ENCODE measurements at regions not wholly inside any gene's neighbourhood (a gene's known extent, or its start where the extent isn't known, plus 50 kb on each side); places are given as distances from the start of the nearest gene placed in this dataset.
A peak's percentile ranks its signal among the peaks of the same experiment; 100 is the strongest.
"Not testable (repeated sequence)": the region's sequence is repeated elsewhere in the genome, so short reads cannot be mapped to it uniquely, and the experiment has no call there.

- H3K4me3 Mint-ChIP-seq (ENCODE audit: low read depth, unreplicated experiment) = peak overlapping the region; percentile 21
- CTCF ChIA-PET = no interaction called here
These were observed 205.6 kb downstream of the RTP5 start for GRCh38 chr2:242075168-242075567.

GRCh38 chr2:242075696-242076095, 206.2 kb downstream of the RTP5 start:
- BruUV-seq (replicated peaks) = no TSS peak
- Mint-ChIP-seq H3K27ac (ENCODE audit: unreplicated experiment) (peak overlapping the region; percentile 97), H3K9me3 (ENCODE audit: low read depth, unreplicated experiment) (no peaks in the 10 kb centered on the region), H3K36me3 (ENCODE audit: insufficient read depth, unreplicated experiment) (peaks cover 13% of the 10 kb centered on the region), H3K4me1 (ENCODE audit: low read depth, unreplicated experiment) (peaks cover 49% of the 10 kb centered on the region), H3K4me3 (ENCODE audit: low read depth, unreplicated experiment) (peak overlapping the region; percentile 21), H3K27me3 (ENCODE audit: unreplicated experiment) (no peaks in the 10 kb centered on the region)
- TF ChIP-seq CTCF (IDR thresholded peaks at IDR 0.05; ENCODE audit: unreplicated experiment) = no peak
- CTCF ChIA-PET = no interaction called here
- intact Hi-C loops (cut with micrococcal nuclease; ENCODE audit: unreplicated experiment) = no loop called here
- peak; percentile 61 for DNase-seq

More at GRCh38 chr2:242075168-242075567, 205.6 kb downstream of the RTP5 start:
- no TSS peak for BruUV-seq (replicated peaks)
- H3K4me1 Mint-ChIP-seq (ENCODE audit: low read depth, unreplicated experiment) = peaks cover 49% of the 10 kb centered on the region
- H3K9me3 Mint-ChIP-seq (ENCODE audit: low read depth, unreplicated experiment) = no peaks in the 10 kb centered on the region
- TF ChIP-seq CTCF (IDR thresholded peaks at IDR 0.05; ENCODE audit: unreplicated experiment) = no peak
- no peaks in the 10 kb centered on the region for H3K27me3 Mint-ChIP-seq (ENCODE audit: unreplicated experiment)
- peaks cover 15% of the 10 kb centered on the region for H3K36me3 Mint-ChIP-seq (ENCODE audit: insufficient read depth, unreplicated experiment)
- intact Hi-C loops (cut with micrococcal nuclease; ENCODE audit: unreplicated experiment) = no loop called here
- DNase-seq = no peak
- peak overlapping the region; percentile 97 for H3K27ac Mint-ChIP-seq (ENCODE audit: unreplicated experiment)

- peak overlapping the region; percentile 97 for H3K27ac Mint-ChIP-seq (ENCODE audit: unreplicated experiment)
- CTCF ChIA-PET = interaction anchor here (1.4 kb wide), 1 partner anchor 125 kb away, joined by 5 read pairs; no protein-coding TSS in a partner anchor
- peaks cover 13% of the 10 kb centered on the region for H3K36me3 Mint-ChIP-seq (ENCODE audit: insufficient read depth, unreplicated experiment)
- intact Hi-C loops (cut with micrococcal nuclease; ENCODE audit: unreplicated experiment); DNase-seq; H3K9me3 Mint-ChIP-seq (ENCODE audit: low read depth, unreplicated experiment); H3K27me3 Mint-ChIP-seq (ENCODE audit: unreplicated experiment); BruUV-seq (replicated peaks): not testable (repeated sequence)
- H3K4me3 Mint-ChIP-seq (ENCODE audit: low read depth, unreplicated experiment) = peak overlapping the region; percentile 21
- peaks cover 49% of the 10 kb centered on the region for H3K4me1 Mint-ChIP-seq (ENCODE audit: low read depth, unreplicated experiment)
These were observed 206.7 kb downstream of the RTP5 start for GRCh38 chr2:242076184-242076583.

- BruUV-seq (replicated peaks); H3K4me3 Mint-ChIP-seq (ENCODE audit: low read depth, unreplicated experiment); CTCF ChIA-PET; DNase-seq; H3K27me3 Mint-ChIP-seq (ENCODE audit: unreplicated experiment); H3K27ac Mint-ChIP-seq (ENCODE audit: unreplicated experiment); H3K9me3 Mint-ChIP-seq (ENCODE audit: low read depth, unreplicated experiment); intact Hi-C loops (cut with micrococcal nuclease; ENCODE audit: unreplicated experiment): not testable (repeated sequence)
- peaks cover 51% of the 10 kb centered on the region for H3K4me1 Mint-ChIP-seq (ENCODE audit: low read depth, unreplicated experiment)
- peaks cover 14% of the 10 kb centered on the region for H3K36me3 Mint-ChIP-seq (ENCODE audit: insufficient read depth, unreplicated experiment)
These were observed 208.9 kb downstream of the RTP5 start for GRCh38 chr2:242078426-242078825.

GRCh38 chr2:242079792-242080191, 210.3 kb downstream of the RTP5 start:
- CTCF ChIA-PET; DNase-seq; H3K27me3 Mint-ChIP-seq (ENCODE audit: unreplicated experiment); H3K4me3 Mint-ChIP-seq (ENCODE audit: low read depth, unreplicated experiment); intact Hi-C loops (cut with micrococcal nuclease; ENCODE audit: unreplicated experiment); H3K9me3 Mint-ChIP-seq (ENCODE audit: low read depth, unreplicated experiment); H3K27ac Mint-ChIP-seq (ENCODE audit: unreplicated experiment); BruUV-seq (replicated peaks): not testable (repeated sequence)
- peaks cover 48% of the 10 kb centered on the region for H3K4me1 Mint-ChIP-seq (ENCODE audit: low read depth, unreplicated experiment)
- peaks cover 14% of the 10 kb centered on the region for H3K36me3 Mint-ChIP-seq (ENCODE audit: insufficient read depth, unreplicated experiment)

- intact Hi-C loops (cut with micrococcal nuclease; ENCODE audit: unreplicated experiment); H3K9me3 Mint-ChIP-seq (ENCODE audit: low read depth, unreplicated experiment); CTCF ChIA-PET; H3K36me3 Mint-ChIP-seq (ENCODE audit: insufficient read depth, unreplicated experiment); BruUV-seq (replicated peaks); H3K27me3 Mint-ChIP-seq (ENCODE audit: unreplicated experiment): not testable (repeated sequence)
- H3K4me3 Mint-ChIP-seq (ENCODE audit: low read depth, unreplicated experiment) = peak overlapping the region; percentile 39
- peaks cover 39% of the 10 kb centered on the region for H3K4me1 Mint-ChIP-seq (ENCODE audit: low read depth, unreplicated experiment)
- DNase-seq = peak; percentile 55
- peak overlapping the region; percentile 78 for H3K27ac Mint-ChIP-seq (ENCODE audit: unreplicated experiment)
These were observed 211.2 kb downstream of the RTP5 start for GRCh38 chr2:242080575-242081214.

GRCh38 chr2:242084034-242084433, 214.5 kb downstream of the RTP5 start:
- CTCF ChIA-PET; H3K27me3 Mint-ChIP-seq (ENCODE audit: unreplicated experiment); H3K9me3 Mint-ChIP-seq (ENCODE audit: low read depth, unreplicated experiment); H3K4me3 Mint-ChIP-seq (ENCODE audit: low read depth, unreplicated experiment); intact Hi-C loops (cut with micrococcal nuclease; ENCODE audit: unreplicated experiment); BruUV-seq (replicated peaks); H3K27ac Mint-ChIP-seq (ENCODE audit: unreplicated experiment); DNase-seq: not testable (repeated sequence)
- Mint-ChIP-seq H3K4me1 (ENCODE audit: low read depth, unreplicated experiment) (peaks cover 37% of the 10 kb centered on the region), H3K36me3 (ENCODE audit: insufficient read depth, unreplicated experiment) (peaks cover 26% of the 10 kb centered on the region)

- H3K27me3 Mint-ChIP-seq (ENCODE audit: unreplicated experiment); H3K9me3 Mint-ChIP-seq (ENCODE audit: low read depth, unreplicated experiment); DNase-seq; intact Hi-C loops (cut with micrococcal nuclease; ENCODE audit: unreplicated experiment); H3K4me3 Mint-ChIP-seq (ENCODE audit: low read depth, unreplicated experiment); H3K27ac Mint-ChIP-seq (ENCODE audit: unreplicated experiment); BruUV-seq (replicated peaks): not testable (repeated sequence)
- Mint-ChIP-seq H3K36me3 (ENCODE audit: insufficient read depth, unreplicated experiment) (peaks cover 33% of the 10 kb centered on the region), H3K4me1 (ENCODE audit: low read depth, unreplicated experiment) (peaks cover 41% of the 10 kb centered on the region)
- CTCF ChIA-PET = interaction anchor here (1.0 kb wide), 1 partner anchor 64 kb away, joined by 3 read pairs; no protein-coding TSS in a partner anchor
These were observed 215.6 kb downstream of the RTP5 start for GRCh38 chr2:242085024-242085674.
